PC-9 (cell line): ENCODE measurements at regions not wholly inside any gene's neighbourhood (a gene's known extent, or its start where the extent isn't known, plus 50 kb on each side); places are given as distances from the start of the nearest gene placed in this dataset.

ENCODE experiments used
- BruUV-seq: library from RNA; stranded (reverse); fragments of 400-500 nt; replicated peaks from 2 replicates; lab custom pipeline; 2021; lab: Mats Ljungman, UMichigan
- CTCF ChIA-PET: fragments of 300-600 bp; sonication (Branson Sonifier 250); formaldehyde crosslinking; loops from one replicate; lab custom pipeline; 2022; ENCODE audit warnings: antibody characterized with exemption; lab: Charles Lee
- POLR2A ChIA-PET: fragments of 300-600 bp; sonication (Branson Sonifier 250); formaldehyde crosslinking; loops from one replicate; lab custom pipeline; 2022; ENCODE audit warnings: antibody characterized with exemption; ENCODE audit not compliant: unreplicated experiment; lab: Charles Lee
- DNase-seq, 2 experiments: peaks; one replicate each; pipeline versions ENCODE4 v3.0.0 to v3.0.0-alpha.2; 2015 to 2022; ENCODE audit warnings: mixed read lengths in 1 of 2
- H2AFZ ChIP-seq: fragments of 200-600 bp; sonication (generic); 2 replicates; pipeline ENCODE4 v1.8.1; 2017; ENCODE audit warnings: antibody characterized with exemption
- H3F3A ChIP-seq: fragments of 200-600 bp; sonication (generic); 2 replicates; pipeline ENCODE4 v1.8.1; 2017; ENCODE audit warnings: antibody characterized with exemption, mild to moderate bottlenecking, low read depth; ENCODE audit not compliant: insufficient read depth
- H3K27ac ChIP-seq: fragments of 200-600 bp; sonication (generic); 2 replicates; pipeline ENCODE4 v1.6.1; 2016; ENCODE audit warnings: mixed run types
- H3K27me3 ChIP-seq: fragments of 200-600 bp; sonication (generic); 2 replicates; pipeline ENCODE4 v1.6.1; 2016; ENCODE audit warnings: low read depth, mixed run types; ENCODE audit not compliant: insufficient read depth
- H3K36me3 ChIP-seq: fragments of 200-600 bp; sonication (generic); 2 replicates; pipeline ENCODE4 v1.6.1; 2016; ENCODE audit warnings: low read depth, mixed run types
- H3K4me1 ChIP-seq: fragments of 200-600 bp; sonication (generic); replicated peaks from 2 replicates; pipeline ENCODE4 v1.6.1; 2016; ENCODE audit warnings: mixed run types; ENCODE audit not compliant: insufficient read depth
- H3K4me2 ChIP-seq: fragments of 200-600 bp; sonication (generic); 2 replicates; pipeline ENCODE4 v1.6.1; 2017; ENCODE audit warnings: mixed run types
- H3K4me3 ChIP-seq: fragments of 200-600 bp; sonication (generic); 2 replicates; pipeline ENCODE4 v1.6.1; 2016; ENCODE audit warnings: mixed run types
- H3K79me2 ChIP-seq: fragments of 200-600 bp; sonication (generic); 2 replicates; pipeline ENCODE4 v1.6.1; 2017; ENCODE audit warnings: low read depth, mixed run types
- H3K9me2 ChIP-seq: fragments of 200-600 bp; sonication (generic); 2 replicates; pipeline ENCODE4 v1.8.1; 2017; ENCODE audit warnings: mild to moderate bottlenecking; ENCODE audit not compliant: insufficient read depth
- H3K9me3 ChIP-seq: fragments of 200-600 bp; sonication (generic); 2 replicates; pipeline ENCODE4 v1.8.1; 2016; ENCODE audit warnings: low read depth; ENCODE audit not compliant: insufficient read depth
- H4K20me1 ChIP-seq: fragments of 200-600 bp; sonication (generic); 2 replicates; pipeline ENCODE4 v1.8.1; 2017; ENCODE audit not compliant: insufficient read depth
- EZH2 ChIP-seq: fragments of 200-600 bp; sonication (generic); IDR thresholded peaks from 2 replicates; pipeline ENCODE4 v1.8.0; 2017; ENCODE audit warnings: antibody characterized with exemption, low read depth
- intact Hi-C: fragments of 100-400 bp; cut with micrococcal nuclease; formaldehyde crosslinking; loops from one replicate; pipeline ENCODE4 v1.10.0; 2022; ENCODE audit not compliant: unreplicated experiment
- TF ChIP-seq, protein P1 (sequence below): fragments of 200-600 bp; sonication (generic); conservative IDR thresholded peaks from 2 replicates; pipeline ENCODE4 v1.6.1; 2017; ENCODE audit warnings: mixed run types, antibody characterized with exemption, mild to moderate bottlenecking, moderate library complexity

DNA sequence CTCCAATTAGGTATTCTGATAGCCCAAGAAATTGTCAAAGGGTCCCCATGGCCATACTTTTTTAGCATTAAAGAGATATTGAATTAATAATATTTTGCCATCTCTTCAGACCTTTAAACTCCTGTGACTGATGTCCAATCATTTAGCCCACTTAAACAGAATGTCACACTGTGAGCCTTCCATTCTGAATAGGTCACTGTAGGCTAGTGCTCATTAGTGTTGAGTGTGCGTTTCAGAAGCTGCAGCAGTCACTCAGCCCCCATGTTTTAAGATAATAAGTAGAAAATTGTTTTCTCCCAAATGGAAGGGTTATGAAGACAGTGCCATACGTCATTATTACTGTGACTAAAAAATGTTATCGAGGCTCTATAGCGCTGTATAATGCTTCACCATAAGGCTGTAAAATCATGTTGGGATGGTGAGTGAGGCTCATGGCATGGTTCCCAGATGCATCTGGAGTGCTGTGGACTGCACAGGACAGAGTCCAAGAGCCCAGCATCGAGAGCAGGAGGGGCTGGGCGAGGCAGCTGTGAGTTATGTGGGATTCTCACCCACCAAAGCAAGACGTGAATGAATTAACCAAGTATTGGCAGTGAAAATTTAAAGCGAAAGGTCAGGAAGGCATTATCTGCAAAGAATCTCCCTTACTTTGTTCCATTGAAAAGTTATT is 2112.9 kb upstream of the WWC1 start:
- no peaks in the 10 kb centered on the region for H3K4me1 ChIP-seq
- ChIA-PET CTCF (no interaction called here), POLR2A (no interaction called here)
- intact Hi-C loops, result no loop called here
- H2AFZ ChIP-seq, result no peak overlapping the region
- H3K27ac ChIP-seq, result no peak overlapping the region
- no peaks in the 10 kb centered on the region for H3F3A ChIP-seq
- TF ChIP-seq, protein P1, sequence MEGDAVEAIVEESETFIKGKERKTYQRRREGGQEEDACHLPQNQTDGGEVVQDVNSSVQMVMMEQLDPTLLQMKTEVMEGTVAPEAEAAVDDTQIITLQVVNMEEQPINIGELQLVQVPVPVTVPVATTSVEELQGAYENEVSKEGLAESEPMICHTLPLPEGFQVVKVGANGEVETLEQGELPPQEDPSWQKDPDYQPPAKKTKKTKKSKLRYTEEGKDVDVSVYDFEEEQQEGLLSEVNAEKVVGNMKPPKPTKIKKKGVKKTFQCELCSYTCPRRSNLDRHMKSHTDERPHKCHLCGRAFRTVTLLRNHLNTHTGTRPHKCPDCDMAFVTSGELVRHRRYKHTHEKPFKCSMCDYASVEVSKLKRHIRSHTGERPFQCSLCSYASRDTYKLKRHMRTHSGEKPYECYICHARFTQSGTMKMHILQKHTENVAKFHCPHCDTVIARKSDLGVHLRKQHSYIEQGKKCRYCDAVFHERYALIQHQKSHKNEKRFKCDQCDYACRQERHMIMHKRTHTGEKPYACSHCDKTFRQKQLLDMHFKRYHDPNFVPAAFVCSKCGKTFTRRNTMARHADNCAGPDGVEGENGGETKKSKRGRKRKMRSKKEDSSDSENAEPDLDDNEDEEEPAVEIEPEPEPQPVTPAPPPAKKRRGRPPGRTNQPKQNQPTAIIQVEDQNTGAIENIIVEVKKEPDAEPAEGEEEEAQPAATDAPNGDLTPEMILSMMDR, result no peak
- no peak for TF ChIP-seq EZH2
- no peaks in the 10 kb centered on the region for H3K9me2 ChIP-seq
- H3K79me2 ChIP-seq, result no peaks in the 10 kb centered on the region
- H3K9me3 ChIP-seq, result no peaks in the 10 kb centered on the region
- no peak for DNase-seq
- H4K20me1 ChIP-seq, result no peaks in the 10 kb centered on the region; the same call in 1 of the 2 replicates
- H3K4me2 ChIP-seq, result no peak overlapping the region
- no peak overlapping the region for H3K4me3 ChIP-seq
- H3K36me3 ChIP-seq, result no peaks in the 10 kb centered on the region
- no TSS peak for BruUV-seq
- no peaks in the 10 kb centered on the region for H3K27me3 ChIP-seq

DNA sequence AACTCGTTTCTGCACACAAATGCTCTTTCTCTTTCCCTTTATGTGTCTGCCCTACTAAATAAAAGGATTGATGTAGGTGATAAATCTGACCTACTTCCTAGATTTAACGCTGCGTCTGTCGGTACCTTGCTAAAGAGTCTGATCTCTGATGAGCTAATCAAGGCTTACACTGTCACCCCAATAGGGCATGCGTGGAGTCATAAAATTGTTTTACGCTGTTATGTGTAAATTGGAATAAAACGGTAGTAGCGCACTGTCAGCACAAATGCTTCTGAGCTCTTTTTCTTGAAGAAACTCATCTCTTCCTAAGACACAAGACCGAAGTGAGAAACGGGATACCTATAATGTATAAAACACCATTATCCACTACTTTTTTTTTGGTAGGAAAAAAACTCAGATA is 2106.3 kb upstream of the WWC1 start:
- ChIA-PET POLR2A (no interaction called here), CTCF (no interaction called here)
- Histone ChIP-seq H3K4me2 (no peak overlapping the region), H2AFZ (no peak overlapping the region), H3K9me3 (no peaks in the 10 kb centered on the region), H3F3A (no peaks in the 10 kb centered on the region), H4K20me1 (no peaks in the 10 kb centered on the region; the same call in 1 of the 2 replicates), H3K4me3 (no peak overlapping the region), H3K27ac (no peak overlapping the region), H3K27me3 (no peaks in the 10 kb centered on the region), H3K79me2 (no peaks in the 10 kb centered on the region), H3K9me2 (no peaks in the 10 kb centered on the region), H3K36me3 (no peaks in the 10 kb centered on the region), H3K4me1 (no peaks in the 10 kb centered on the region)
- TF ChIP-seq, protein P1, result no peak
- no peak for TF ChIP-seq EZH2
- DNase-seq, result no peak
- intact Hi-C loops, result no loop called here
- BruUV-seq, result no TSS peak

DNA sequence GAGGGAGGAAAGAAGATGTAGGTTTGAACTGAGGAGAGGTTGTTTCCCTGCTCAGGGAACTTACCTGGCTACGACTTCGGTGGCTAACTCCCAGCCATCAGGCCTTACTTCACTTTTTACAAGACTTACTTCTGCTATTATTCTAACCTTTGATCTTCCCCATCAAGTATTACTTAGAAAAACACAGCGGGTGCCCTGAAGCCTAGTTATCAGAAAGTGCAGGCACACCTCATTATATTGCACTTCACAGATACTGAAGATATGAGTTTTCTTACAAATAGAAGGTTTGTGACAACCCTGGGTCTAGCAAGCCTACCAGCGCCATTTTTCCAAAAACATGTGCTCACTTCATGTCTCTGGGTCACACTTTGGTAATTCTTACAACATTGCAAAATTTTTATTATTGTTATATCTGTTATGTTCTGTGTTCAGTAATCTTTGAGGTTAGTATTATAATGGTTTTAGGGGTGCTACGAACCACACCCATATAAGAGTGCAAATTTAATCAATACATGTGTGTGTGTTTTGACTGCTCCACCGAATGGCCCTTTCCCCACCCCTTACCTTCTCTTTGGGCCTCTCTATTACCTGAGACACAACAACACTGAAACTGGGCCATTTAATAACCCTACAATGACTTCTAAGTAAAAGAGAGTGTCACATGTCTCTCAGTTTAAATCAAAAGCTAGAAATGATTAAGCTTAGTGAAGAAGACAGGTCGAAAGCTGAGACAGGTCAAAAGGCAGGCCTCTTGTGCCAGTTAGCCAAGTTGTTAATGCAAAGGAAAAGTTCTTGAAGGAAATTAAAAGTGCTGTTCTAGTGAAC is 2102.7 kb upstream of the WWC1 start:
- H3K9me3 ChIP-seq, result no peaks in the 10 kb centered on the region
- no peaks in the 10 kb centered on the region for H3K9me2 ChIP-seq
- H3K79me2 ChIP-seq, result no peaks in the 10 kb centered on the region
- 0 out of 2 replicates have a peak, but pooled peaks cover 3% of the 10 kb centered on the region for H4K20me1 ChIP-seq
- no peak overlapping the region for H3K27ac ChIP-seq
- no peak overlapping the region for H3K4me2 ChIP-seq
- TF ChIP-seq EZH2, result no peak
- TF ChIP-seq, protein P1, result no peak
- no peak overlapping the region for H2AFZ ChIP-seq
- DNase-seq, result no peak
- no peaks in the 10 kb centered on the region for H3K36me3 ChIP-seq
- no TSS peak for BruUV-seq
- H3K27me3 ChIP-seq, result no peaks in the 10 kb centered on the region
- H3F3A ChIP-seq, result no peaks in the 10 kb centered on the region
- CTCF ChIA-PET, result no interaction called here
- intact Hi-C loops, result no loop called here
- no peaks in the 10 kb centered on the region for H3K4me1 ChIP-seq
- POLR2A ChIA-PET, result no interaction called here
- H3K4me3 ChIP-seq, result no peak overlapping the region
